Globus pallidus (tissue), 1 donor: ENCODE measurements at regions not wholly inside any gene's neighbourhood (a gene's known extent, or its start where the extent isn't known, plus 50 kb on each side); places are given as distances from the start of the nearest gene placed in this dataset.

Source experiments
- DNase-seq: peaks from one replicate; pipeline ENCODE4 v3.0.0-alpha.2; 2015; ENCODE audit warnings: low spot score

DNA sequence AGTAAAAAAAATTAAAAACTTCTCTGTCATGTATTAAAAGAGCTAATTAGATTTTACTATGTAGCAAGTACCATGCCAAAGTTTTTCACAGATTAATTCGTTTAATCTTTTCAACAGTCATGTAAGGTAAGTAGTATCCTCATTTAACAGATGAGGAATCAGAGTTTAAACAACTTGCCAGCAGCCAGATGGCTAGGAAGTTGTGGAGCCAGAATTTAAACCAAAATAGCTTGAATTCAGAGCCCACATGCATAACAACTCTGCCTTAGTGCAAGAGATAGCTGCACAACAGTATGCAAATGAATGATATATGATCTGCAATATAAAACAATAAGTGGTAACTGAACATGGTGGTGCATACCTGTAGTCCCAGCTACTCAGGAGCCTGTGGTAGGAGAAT, 75.3 kb downstream of the NAP1L3 start:
- DNase-seq, result no peak

GRCh38 chrX:93594780-93595179, 78.6 kb downstream of the NAP1L3 start:
- no peak for DNase-seq

DNA sequence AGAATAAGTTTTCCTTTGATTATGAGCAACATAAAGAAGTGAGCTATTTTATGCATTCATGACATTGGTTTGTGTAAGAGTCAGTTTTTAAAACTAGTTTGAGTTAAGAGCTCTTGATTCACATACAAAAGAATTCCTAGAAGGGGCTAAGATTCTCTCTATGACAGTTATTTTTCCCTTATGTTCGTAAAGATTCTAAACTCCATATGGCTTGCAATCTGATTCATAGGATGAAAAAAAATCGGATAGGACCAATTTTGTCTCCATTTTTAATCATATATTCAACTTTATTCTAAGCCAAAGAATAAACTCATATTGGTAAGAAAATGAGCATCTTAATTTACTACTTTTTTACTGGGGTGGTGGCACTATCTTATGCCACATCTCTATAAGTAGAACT, 79.4 kb downstream of the NAP1L3 start:
- no peak for DNase-seq

- DNase-seq, result peak; percentile 17
Observed at GRCh38 chrX:93591398-93591797, 82.0 kb downstream of the NAP1L3 start.

GRCh38 chrX:93585661-93586060, 87.7 kb downstream of the NAP1L3 start:
- DNase-seq, result no peak

DNA sequence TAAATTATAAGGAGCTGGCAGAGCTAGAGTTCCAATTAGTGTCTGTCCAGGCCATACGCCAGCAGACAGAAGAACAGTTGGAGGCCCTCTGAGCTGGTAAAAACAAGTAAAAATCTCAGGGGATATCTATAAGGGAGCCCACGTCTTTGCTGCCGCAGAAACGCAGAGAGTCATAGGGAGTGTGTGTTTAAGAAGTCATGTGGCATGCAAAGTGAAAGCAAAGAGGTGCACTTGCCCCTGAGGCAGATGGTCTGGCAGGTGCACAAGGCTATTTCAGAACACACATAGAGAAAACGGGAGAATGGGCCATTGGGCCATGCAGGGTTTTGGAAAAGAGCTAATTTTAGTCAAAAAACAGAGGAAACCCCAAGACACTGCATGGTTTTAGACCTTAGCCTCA, 92.7 kb downstream of the NAP1L3 start:
- no peak for DNase-seq

DNA sequence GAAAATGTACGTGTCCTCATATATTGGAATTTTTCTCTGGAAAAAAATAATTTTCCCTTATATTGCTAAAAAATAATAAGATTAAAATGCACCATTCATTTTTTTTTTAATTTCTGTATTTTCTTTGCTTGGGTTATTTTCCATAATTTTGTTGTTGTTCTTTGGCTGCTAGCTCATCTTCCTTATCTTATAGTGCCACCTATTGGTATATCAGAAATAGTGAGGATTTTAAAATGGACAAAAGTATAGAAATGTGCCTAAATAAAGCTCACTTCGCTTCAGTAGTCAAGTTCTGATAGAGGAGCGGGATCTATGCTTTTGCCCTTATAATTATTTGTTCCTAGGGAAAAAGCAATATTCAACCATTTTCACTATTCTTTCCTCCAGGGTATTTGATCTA, 134.8 kb downstream of the NAP1L3 start:
- no peak for DNase-seq

DNA sequence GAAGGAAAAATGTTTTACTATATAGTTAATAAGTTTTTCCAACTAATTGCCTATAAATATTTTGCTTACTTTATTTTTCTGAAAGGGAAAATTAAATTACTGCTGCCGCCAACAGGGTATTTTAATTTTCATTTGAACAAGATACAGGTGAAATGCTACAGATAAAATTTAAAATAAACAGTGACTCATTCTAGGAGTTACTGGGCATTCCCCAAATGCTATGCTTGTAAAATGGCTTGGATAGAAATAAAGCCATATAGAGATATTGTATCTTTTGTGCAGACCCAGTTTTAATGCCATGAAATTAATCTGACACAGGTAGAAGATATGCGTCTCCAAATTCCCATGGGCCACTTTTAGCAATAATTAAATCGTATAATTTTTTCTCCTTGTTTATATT, 144.5 kb downstream of the NAP1L3 start:
- no peak for DNase-seq
